ENCODE measurements at regions not wholly inside any gene's neighbourhood (a gene's known extent, or its start where the extent isn't known, plus 50 kb on each side); places are given as distances from the start of the nearest gene placed in this dataset.
"Not testable (repeated sequence)": the region's sequence is repeated elsewhere in the genome, so short reads cannot be mapped to it uniquely, and the experiment has no call there.

DNA sequence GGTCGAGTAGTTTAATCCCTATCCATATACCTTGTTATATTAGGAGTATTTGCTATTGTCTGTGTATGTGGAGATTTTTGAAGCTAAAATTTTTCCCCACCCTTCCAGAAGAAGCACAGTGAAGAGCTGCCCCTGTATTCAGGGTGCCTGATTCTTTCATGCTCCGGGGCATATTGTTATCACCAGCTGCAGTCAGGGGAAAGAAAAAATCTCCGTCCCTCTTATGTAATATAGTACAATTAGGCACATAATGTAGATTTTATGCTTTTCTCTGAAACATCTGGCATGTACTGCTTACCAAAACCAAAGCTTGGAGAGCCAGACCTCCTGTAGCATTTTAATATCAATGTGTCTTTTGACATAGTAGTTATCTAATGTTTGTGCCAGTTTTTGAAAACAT lies 214.9 kb upstream of the EDNRB start:
- DNase-seq, result no peak

DNA sequence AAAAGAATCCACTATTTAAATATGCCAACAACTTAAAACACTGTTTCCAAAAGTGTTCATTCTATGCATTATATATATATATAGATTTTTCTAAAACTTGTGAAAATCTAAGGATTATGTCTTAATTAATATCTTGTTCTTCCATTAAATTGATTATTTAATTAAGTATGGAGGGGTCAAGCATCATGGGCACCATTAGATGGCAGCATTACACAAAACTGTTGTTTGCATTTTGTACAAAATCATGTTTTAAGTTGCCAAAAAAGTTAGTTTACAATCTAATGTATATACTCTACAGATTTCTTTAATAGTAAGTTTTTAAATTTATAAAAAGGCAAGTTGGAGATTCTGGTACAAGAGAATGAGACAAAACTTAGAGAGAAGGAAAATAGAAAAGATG lies 213.2 kb upstream of the EDNRB start:
- no peak for DNase-seq

DNA sequence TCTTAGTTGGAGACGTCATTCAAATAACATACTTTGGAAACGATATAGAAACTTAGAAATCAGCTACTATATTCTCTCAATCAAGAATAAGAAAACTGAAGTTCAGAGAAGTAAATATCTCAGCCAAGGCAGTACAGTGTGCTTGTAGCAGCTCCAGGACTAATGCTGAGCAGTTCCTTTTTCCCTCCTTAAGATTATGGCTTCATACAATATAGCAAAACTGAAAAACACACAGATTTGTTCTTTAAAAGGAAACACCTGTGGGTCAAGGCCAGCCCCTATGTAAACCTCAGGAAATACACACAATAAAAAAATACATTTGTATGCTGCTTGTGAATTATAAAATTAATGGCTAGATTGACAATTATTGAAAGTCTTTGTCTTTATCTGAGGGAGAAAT lies 212.7 kb upstream of the EDNRB start:
- DNase-seq, result no peak

- no peak for DNase-seq
These were observed 211.2 kb upstream of the EDNRB start for GRCh38 chr13:78129823-78130222.

DNA sequence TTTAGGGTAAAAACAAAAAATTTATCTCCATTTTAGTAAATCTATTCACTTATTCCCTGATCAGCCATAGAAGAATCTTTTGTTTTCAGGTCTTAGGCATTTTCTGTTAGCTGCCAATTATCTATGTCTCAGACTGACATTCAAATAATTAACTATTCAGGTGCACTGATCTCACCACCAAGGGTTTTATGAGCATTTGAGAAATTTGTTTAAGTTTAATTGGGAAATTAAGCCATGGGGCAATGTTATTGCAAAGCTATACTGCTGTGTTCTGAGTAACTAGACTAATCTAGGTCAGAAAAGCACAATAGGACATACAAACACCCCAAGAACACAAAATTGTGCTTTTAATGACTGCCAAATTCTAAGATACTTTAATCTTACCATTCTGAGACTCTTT lies 210.7 kb upstream of the EDNRB start:
- DNase-seq, result no peak

GRCh38 chr13:78121459-78122348 lies 203.1 kb upstream of the EDNRB start:
- DNase-seq, result peak; percentile 8

DNA sequence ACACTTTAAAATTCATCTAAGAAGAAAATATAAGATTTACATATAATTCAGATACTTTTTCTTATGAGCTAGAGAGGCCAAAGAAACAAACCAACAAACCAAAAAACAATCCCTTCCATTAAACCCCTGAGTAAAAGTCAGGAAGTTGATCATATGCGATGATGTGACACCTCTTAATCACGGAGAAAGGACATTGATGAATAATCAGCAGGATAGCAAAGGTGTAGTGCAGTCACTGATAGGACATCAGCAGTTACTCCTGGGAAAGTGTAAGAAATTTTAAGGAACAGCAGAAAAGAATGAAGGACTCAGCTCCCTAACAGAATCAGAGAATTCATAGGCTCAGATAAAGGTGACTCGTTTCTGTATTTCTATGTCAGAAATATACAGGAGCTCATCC lies 202.4 kb upstream of the EDNRB start:
- DNase-seq, result no peak

DNA sequence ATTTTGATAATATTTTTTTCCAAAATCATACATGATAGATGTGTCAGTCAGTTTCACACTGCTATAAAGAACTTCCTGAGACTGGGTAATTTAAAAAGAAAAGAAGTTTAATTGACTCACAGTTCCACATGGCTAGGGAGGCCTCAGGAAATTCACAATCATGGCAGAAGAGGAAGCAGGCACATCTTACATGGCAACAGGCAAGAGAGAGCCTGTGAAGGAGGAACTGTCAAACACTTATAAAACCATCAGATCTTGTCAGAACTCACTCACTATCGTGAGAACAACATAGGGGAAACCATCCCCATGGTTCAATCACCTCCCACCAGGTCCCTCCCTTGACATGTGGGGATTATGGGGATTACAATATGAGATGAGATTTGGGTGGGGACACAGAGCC lies 201.5 kb upstream of the EDNRB start:
- DNase-seq, result not testable (repeated sequence)

- DNase-seq, result not testable (repeated sequence)
These were observed 198.4 kb upstream of the EDNRB start for GRCh38 chr13:78117070-78117469.

- DNase-seq, result no peak
These were observed 187.0 kb upstream of the EDNRB start for GRCh38 chr13:78105656-78106055.

GRCh38 chr13:78103936-78104335 lies 185.3 kb upstream of the EDNRB start:
- DNase-seq, result no peak

GRCh38 chr13:78102741-78103140 lies 184.1 kb upstream of the EDNRB start:
- no peak for DNase-seq

- no peak for DNase-seq
These were observed 183.6 kb upstream of the EDNRB start for GRCh38 chr13:78102121-78102677.

GRCh38 chr13:78100486-78100885 lies 181.9 kb upstream of the EDNRB start:
- no peak for DNase-seq

GRCh38 chr13:78098249-78098648 lies 179.6 kb upstream of the EDNRB start:
- no peak for DNase-seq

DNA sequence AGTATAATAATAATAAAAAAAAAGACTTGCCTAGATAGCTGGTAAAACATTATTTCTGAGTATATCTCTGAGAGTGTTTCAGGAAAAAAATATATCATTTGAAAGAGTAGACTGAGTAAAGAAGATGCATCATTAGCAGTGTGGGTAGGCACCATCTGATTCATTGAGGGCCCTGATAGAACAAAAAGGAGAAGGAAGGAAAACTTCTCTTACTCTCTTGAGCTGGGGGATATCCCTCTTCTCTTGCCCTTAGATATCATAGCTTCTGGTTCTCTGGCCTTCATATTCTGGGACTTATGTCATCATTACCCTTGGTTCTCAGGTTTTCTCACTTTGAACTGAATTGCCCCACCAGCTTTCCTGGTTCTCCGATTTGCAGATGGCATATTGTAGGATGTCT lies 177.6 kb upstream of the EDNRB start:
- DNase-seq, result no peak

GRCh38 chr13:78087966-78088678 lies 169.5 kb upstream of the EDNRB start:
- DNase-seq, result no peak

DNA sequence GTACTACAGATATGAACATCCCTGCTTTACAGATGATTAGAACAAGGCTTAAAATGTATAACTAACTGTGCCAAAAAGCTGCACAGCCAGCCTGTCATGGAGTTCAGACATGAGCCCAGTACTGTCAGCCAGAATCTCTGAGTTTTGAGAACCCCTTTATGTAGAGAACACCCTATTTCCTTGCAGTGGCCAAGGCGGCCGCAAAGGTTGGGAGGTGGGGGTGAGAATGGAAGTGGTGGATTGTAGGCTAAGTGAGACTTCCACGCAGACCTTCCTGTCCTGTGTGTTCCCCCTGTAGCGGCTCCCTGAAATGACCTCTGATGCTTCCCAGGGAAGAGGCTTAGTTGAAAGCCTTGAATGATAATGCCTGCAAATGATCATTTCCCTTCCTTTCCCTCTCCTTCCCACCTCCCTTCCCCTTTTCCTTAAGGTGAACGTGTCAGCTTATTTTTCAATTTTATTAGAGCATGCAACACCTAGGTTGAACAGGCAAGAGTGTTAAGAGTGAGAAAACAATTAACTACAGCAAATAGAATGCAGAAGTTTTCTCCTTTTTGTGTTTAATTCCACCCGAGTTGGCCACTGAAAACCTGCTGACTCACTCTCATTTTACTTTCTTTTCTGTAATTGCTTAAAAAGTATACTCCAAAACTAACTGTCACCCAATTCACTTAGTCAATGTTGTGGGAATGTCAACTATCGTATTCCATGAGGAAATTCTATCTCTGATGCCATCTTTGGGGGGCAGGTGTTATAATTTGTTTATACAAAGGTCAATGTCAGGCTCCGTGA lies 167.0 kb upstream of the EDNRB start:
- no peak for DNase-seq

- DNase-seq, result no peak
These were observed 165.8 kb upstream of the EDNRB start for GRCh38 chr13:78084401-78084800.

GRCh38 chr13:78078168-78078567 lies 159.5 kb upstream of the EDNRB start:
- no peak for DNase-seq

DNA sequence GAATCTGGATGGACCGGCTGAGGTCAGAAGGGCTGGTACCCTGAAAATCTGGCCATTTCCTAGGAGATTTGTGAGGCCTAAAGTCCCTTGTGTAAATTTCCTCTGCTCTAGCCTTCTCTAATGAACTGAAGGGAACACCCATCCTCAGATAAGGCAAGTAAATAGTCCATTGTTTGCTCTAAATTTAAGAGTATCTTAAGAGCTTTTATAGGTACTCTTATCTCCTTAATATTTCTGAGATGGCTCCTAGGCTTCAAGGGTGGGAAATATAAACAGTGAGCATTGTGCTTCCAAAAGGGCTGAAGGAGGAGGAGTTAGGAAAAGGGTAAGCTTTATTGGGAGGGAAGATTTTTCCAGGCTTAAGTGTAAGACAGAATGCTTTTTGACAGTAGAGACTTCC lies 148.7 kb upstream of the EDNRB start:
- DNase-seq, result no peak

DNA sequence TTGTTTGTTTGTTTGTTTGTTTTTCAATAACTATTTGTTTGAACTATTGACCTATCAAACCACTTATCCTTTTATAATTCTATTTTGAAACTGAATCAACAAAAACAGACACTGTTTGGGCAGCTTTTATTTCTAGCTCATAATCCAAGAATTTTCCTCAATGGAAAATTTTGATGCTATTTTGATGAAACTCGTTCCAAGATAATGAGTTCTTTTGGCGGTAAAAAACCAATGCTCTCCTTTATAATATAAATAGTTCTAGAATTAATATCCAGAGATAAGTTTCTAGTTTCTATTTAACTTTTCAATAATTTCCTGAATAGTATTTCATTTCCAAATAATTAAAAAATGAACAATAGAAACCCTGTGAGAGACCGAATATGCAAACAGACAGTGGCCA lies 146.5 kb upstream of the EDNRB start:
- no peak for DNase-seq

GRCh38 chr13:78061806-78062205 lies 143.2 kb upstream of the EDNRB start:
- DNase-seq, result no peak
